Lower leg skin (tissue), 3 donors: ENCODE measurements at regions not wholly inside any gene's neighbourhood (a gene's known extent, or its start where the extent isn't known, plus 50 kb on each side); places are given as distances from the start of the nearest gene placed in this dataset.

Experiments
- POLR2A ChIP-seq, 2 donors: fragments of 450-650 bp; IDR thresholded peaks; one replicate each; pipeline ENCODE4 v1.6.1; 2016 to 2017; ENCODE audit warnings: antibody characterized with exemption in 2 of 2, mild to moderate bottlenecking in 1 of 2, moderate library complexity in 1 of 2
- TF ChIP-seq, protein P1 (sequence below), 3 donors: fragments of 450-650 bp; IDR thresholded peaks; one replicate each; pipeline ENCODE4 v1.5.1; 2016; ENCODE audit warnings: antibody characterized with exemption in 3 of 3, mild to moderate bottlenecking in 3 of 3, moderate library complexity in 2 of 3

DNA sequence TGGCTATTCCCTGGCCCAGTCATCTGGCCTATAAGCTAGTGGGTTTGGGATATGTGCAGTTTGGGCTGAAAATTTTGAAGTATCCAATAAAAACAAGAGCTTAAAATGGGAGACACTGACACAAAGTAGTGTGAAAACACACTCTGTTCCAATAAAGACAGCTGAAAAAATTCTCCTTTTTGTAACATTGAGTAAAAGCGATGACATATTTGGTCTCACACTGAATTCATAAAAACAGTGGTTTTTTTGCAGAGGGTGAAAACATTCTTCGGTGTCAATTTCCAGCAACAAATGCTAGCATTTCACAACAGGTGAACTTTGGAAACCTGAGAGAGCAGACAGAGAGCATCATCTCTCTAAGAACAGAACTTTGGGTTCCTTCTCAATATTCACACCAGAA, 142.2 kb downstream of the OSR1 start:
- no peak for TF ChIP-seq POLR2A (IDR thresholded peaks at IDR 0.05)
- TF ChIP-seq, protein P1, sequence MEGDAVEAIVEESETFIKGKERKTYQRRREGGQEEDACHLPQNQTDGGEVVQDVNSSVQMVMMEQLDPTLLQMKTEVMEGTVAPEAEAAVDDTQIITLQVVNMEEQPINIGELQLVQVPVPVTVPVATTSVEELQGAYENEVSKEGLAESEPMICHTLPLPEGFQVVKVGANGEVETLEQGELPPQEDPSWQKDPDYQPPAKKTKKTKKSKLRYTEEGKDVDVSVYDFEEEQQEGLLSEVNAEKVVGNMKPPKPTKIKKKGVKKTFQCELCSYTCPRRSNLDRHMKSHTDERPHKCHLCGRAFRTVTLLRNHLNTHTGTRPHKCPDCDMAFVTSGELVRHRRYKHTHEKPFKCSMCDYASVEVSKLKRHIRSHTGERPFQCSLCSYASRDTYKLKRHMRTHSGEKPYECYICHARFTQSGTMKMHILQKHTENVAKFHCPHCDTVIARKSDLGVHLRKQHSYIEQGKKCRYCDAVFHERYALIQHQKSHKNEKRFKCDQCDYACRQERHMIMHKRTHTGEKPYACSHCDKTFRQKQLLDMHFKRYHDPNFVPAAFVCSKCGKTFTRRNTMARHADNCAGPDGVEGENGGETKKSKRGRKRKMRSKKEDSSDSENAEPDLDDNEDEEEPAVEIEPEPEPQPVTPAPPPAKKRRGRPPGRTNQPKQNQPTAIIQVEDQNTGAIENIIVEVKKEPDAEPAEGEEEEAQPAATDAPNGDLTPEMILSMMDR (IDR thresholded peaks at IDR 0.05) = no peak
